ENCODE measurements at regions not wholly inside any gene's neighbourhood (a gene's known extent, or its start where the extent isn't known, plus 50 kb on each side); places are given as distances from the start of the nearest gene placed in this dataset.

- H3K27me3 Mint-ChIP-seq, result no peaks in the 10 kb centered on the region
- Histone ChIP-seq H3K4me1 (ENCODE audit: control insufficient read depth in 2 of 2, insufficient read depth in 2 of 2, low read length in 2 of 2) (no peaks in the 10 kb centered on the region), H2AFZ (ENCODE audit: insufficient read depth, low read depth, low read length, poor library complexity, severe bottlenecking) (no peak overlapping the region), H3K36me3 (replicated peaks in 1 of 2; ENCODE audit: control extremely low read depth in 1 of 2, control insufficient read depth in 1 of 2, extremely low read depth in 1 of 2, insufficient read depth in 2 of 2, low read length in 1 of 2) (no peaks in the 10 kb centered on the region), H3K9ac (ENCODE audit: low read length) (no peak overlapping the region), H3K79me2 (ENCODE audit: control insufficient read depth, insufficient read depth, low read length) (no peaks in the 10 kb centered on the region), H3K9me3 (ENCODE audit: control extremely low read depth in 1 of 3, control insufficient read depth in 2 of 3, insufficient read depth in 1 of 3, low read length in 2 of 3) (no peaks in the 10 kb centered on the region), H3K27ac (ENCODE audit: low read length in 2 of 2) (no peak overlapping the region), H3K27me3 (replicated peaks in 1 of 4; ENCODE audit: control extremely low read depth in 1 of 4, control insufficient read depth in 3 of 4, insufficient read depth in 4 of 4, low read length in 3 of 4) (no peaks in the 10 kb centered on the region), H4K20me1 (ENCODE audit: control insufficient read depth, insufficient read depth, low read length, poor library complexity, severe bottlenecking) (no peaks in the 10 kb centered on the region), H3K4me3 (ENCODE audit: control extremely low read depth in 1 of 5, extremely low read depth in 1 of 5, insufficient read depth in 1 of 5, low read depth in 2 of 5, low read length in 4 of 5) (no peak overlapping the region), H3K4me2 (replicated peaks; ENCODE audit: low read depth, low read length, poor library complexity, severe bottlenecking) (no peak overlapping the region)
- H3K4me3 Mint-ChIP-seq, result no peak overlapping the region
- no peak overlapping the region for H3K27ac Mint-ChIP-seq
- ChIA-PET POLR2A (no interaction called here), CTCF (no interaction called here)
- ATAC-seq (ENCODE audit: low read depth), result no peak
- H3K9me3 Mint-ChIP-seq (ENCODE audit: insufficient read depth), result no peaks in the 10 kb centered on the region
- DNase-seq, result no peak
- no peaks in the 10 kb centered on the region for H3K4me1 Mint-ChIP-seq
- intact Hi-C loops (cut with micrococcal nuclease), result no loop called here
- 100% methylated on average over 1 of the region's 2 CpGs for WGBS (ENCODE audit: insufficient coverage)
- TF ChIP-seq CTCF (IDR thresholded peaks at IDR 0.05) (no peak), EZH2 (IDR thresholded peaks at IDR 0.05; ENCODE audit: borderline replicate concordance, insufficient read depth, low read depth, low read length, poor library complexity, severe bottlenecking) (no peak)
These were observed 192.4 kb upstream of the ARPP21 start for GRCh38 chr3:35446896-35447295.

- no peaks in the 10 kb centered on the region for H3K4me1 ChIP-seq (ENCODE audit: control insufficient read depth in 2 of 2, insufficient read depth in 2 of 2, low read length in 2 of 2)
- ATAC-seq (ENCODE audit: low read depth) (no peak), DNase-seq (no peak)
- no peak overlapping the region for H3K4me3 ChIP-seq (ENCODE audit: control extremely low read depth in 1 of 5, extremely low read depth in 1 of 5, insufficient read depth in 1 of 5, low read depth in 2 of 5, low read length in 4 of 5)
- H3K27me3 ChIP-seq (replicated peaks in 1 of 4; ENCODE audit: control extremely low read depth in 1 of 4, control insufficient read depth in 3 of 4, insufficient read depth in 4 of 4, low read length in 3 of 4), result no peaks in the 10 kb centered on the region
- no CpG with 5 or more reads among the region's 1 CpG for WGBS (ENCODE audit: insufficient coverage)
- ChIA-PET POLR2A (no interaction called here), CTCF (no interaction called here)
- H4K20me1 ChIP-seq (ENCODE audit: control insufficient read depth, insufficient read depth, low read length, poor library complexity, severe bottlenecking), result no peaks in the 10 kb centered on the region
- no peaks in the 10 kb centered on the region for H3K36me3 ChIP-seq (replicated peaks in 1 of 2; ENCODE audit: control extremely low read depth in 1 of 2, control insufficient read depth in 1 of 2, extremely low read depth in 1 of 2, insufficient read depth in 2 of 2, low read length in 1 of 2)
- Mint-ChIP-seq H3K9me3 (ENCODE audit: insufficient read depth) (no peaks in the 10 kb centered on the region), H3K27ac (no peak overlapping the region), H3K27me3 (no peaks in the 10 kb centered on the region), H3K4me1 (no peaks in the 10 kb centered on the region), H3K4me3 (no peak overlapping the region)
- no peak overlapping the region for H2AFZ ChIP-seq (ENCODE audit: insufficient read depth, low read depth, low read length, poor library complexity, severe bottlenecking)
- no peak for TF ChIP-seq EZH2 (IDR thresholded peaks at IDR 0.05; ENCODE audit: borderline replicate concordance, insufficient read depth, low read depth, low read length, poor library complexity, severe bottlenecking)
- no peak for TF ChIP-seq CTCF (IDR thresholded peaks at IDR 0.05)
- no peak overlapping the region for H3K4me2 ChIP-seq (replicated peaks; ENCODE audit: low read depth, low read length, poor library complexity, severe bottlenecking)
- no peak overlapping the region for H3K27ac ChIP-seq (ENCODE audit: low read length in 2 of 2)
- no peak overlapping the region for H3K9ac ChIP-seq (ENCODE audit: low read length)
- no peaks in the 10 kb centered on the region for H3K79me2 ChIP-seq (ENCODE audit: control insufficient read depth, insufficient read depth, low read length)
- peaks cover 0 to 4% (median 0%) of the 10 kb centered on the region in 3 donors for H3K9me3 ChIP-seq (ENCODE audit: control extremely low read depth in 1 of 3, control insufficient read depth in 2 of 3, insufficient read depth in 1 of 3, low read length in 2 of 3)
- intact Hi-C loops (cut with micrococcal nuclease), result no loop called here
These were observed 191.2 kb upstream of the ARPP21 start for GRCh38 chr3:35448121-35448520.
